HL-60 (cell line): ENCODE measurements at regions not wholly inside any gene's neighbourhood (a gene's known extent, or its start where the extent isn't known, plus 50 kb on each side); places are given as distances from the start of the nearest gene placed in this dataset.

ENCODE experiments used
- DNase-seq, 2 experiments: peaks; one replicate each; pipeline ENCODE4 v3.0.0-alpha.2; 2010 to 2020; ENCODE audit warnings: low read depth in 1 of 2, low spot score in 1 of 2
- H3K27ac ChIP-seq: fragments of 250-450 bp; sonication (Bioruptor Pico); replicated peaks from 2 replicates; pipeline ENCODE4 v1.5.1; 2020; ENCODE audit warnings: mild to moderate bottlenecking, moderate library complexity
- H3K27me3 ChIP-seq: fragments of 250-450 bp; sonication (Bioruptor Pico); 2 replicates; pipeline ENCODE4 v1.5.1; 2021; ENCODE audit warnings: mild to moderate bottlenecking, moderate library complexity; ENCODE audit not compliant: insufficient read depth, poor library complexity, severe bottlenecking
- H3K4me3 ChIP-seq: replicated peaks from 2 replicates; pipeline ENCODE4 v1.5.1; 2011; ENCODE audit warnings: mild to moderate bottlenecking, control low read depth, low read length; ENCODE audit not compliant: insufficient read depth
- GABPA ChIP-seq: IDR thresholded peaks from 2 replicates; pipeline ENCODE4 v1.6.1; 2012; ENCODE audit warnings: low read depth
- POLR2AphosphoS5 ChIP-seq: IDR thresholded peaks from 2 replicates; pipeline ENCODE4 v1.6.1; 2012; ENCODE audit warnings: low read depth
- SPI1 ChIP-seq: IDR thresholded peaks from 2 replicates; pipeline ENCODE4 v1.6.1; 2012; ENCODE audit warnings: low read depth, mild to moderate bottlenecking, borderline replicate concordance
- TF ChIP-seq, protein P1 (sequence below): IDR thresholded peaks from 2 replicates; pipeline ENCODE4 v1.6.1; 2012; ENCODE audit warnings: low read depth; ENCODE audit not compliant: insufficient replicate concordance
- TF ChIP-seq, protein P2 (sequence below): IDR thresholded peaks from one replicate; pipeline ENCODE4 v1.5.1; 2011; ENCODE audit warnings: low read length, control low read depth, inconsistent platforms; ENCODE audit not compliant: insufficient read depth

DNA sequence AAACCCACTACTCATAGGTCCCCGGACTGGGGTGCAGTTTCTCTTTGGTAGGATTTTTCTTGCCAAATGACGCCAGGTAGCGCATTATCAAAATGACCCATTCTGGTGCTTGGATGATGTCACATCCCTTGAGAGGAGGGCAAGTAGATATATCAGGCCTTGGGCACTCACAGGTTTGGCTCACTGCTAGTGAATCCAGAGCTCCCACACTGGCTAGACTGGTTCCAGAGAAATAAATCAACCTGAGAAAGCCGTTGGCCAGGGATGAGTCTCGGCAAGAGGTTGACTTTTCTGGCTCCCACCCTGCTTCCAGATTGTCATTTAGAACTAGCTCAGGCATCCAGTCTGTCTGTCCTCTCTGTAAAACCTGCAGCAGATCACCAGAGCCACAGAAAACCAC is 188.4 kb upstream of the MAF start:
- TF ChIP-seq SPI1 (no peak), POLR2AphosphoS5 (no peak), GABPA (no peak)
- TF ChIP-seq, protein P1, sequence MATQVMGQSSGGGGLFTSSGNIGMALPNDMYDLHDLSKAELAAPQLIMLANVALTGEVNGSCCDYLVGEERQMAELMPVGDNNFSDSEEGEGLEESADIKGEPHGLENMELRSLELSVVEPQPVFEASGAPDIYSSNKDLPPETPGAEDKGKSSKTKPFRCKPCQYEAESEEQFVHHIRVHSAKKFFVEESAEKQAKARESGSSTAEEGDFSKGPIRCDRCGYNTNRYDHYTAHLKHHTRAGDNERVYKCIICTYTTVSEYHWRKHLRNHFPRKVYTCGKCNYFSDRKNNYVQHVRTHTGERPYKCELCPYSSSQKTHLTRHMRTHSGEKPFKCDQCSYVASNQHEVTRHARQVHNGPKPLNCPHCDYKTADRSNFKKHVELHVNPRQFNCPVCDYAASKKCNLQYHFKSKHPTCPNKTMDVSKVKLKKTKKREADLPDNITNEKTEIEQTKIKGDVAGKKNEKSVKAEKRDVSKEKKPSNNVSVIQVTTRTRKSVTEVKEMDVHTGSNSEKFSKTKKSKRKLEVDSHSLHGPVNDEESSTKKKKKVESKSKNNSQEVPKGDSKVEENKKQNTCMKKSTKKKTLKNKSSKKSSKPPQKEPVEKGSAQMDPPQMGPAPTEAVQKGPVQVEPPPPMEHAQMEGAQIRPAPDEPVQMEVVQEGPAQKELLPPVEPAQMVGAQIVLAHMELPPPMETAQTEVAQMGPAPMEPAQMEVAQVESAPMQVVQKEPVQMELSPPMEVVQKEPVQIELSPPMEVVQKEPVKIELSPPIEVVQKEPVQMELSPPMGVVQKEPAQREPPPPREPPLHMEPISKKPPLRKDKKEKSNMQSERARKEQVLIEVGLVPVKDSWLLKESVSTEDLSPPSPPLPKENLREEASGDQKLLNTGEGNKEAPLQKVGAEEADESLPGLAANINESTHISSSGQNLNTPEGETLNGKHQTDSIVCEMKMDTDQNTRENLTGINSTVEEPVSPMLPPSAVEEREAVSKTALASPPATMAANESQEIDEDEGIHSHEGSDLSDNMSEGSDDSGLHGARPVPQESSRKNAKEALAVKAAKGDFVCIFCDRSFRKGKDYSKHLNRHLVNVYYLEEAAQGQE: no peak
- TF ChIP-seq, protein P2, sequence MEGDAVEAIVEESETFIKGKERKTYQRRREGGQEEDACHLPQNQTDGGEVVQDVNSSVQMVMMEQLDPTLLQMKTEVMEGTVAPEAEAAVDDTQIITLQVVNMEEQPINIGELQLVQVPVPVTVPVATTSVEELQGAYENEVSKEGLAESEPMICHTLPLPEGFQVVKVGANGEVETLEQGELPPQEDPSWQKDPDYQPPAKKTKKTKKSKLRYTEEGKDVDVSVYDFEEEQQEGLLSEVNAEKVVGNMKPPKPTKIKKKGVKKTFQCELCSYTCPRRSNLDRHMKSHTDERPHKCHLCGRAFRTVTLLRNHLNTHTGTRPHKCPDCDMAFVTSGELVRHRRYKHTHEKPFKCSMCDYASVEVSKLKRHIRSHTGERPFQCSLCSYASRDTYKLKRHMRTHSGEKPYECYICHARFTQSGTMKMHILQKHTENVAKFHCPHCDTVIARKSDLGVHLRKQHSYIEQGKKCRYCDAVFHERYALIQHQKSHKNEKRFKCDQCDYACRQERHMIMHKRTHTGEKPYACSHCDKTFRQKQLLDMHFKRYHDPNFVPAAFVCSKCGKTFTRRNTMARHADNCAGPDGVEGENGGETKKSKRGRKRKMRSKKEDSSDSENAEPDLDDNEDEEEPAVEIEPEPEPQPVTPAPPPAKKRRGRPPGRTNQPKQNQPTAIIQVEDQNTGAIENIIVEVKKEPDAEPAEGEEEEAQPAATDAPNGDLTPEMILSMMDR: no peak
- no peak for DNase-seq
- no peak overlapping the region for H3K4me3 ChIP-seq

DNA sequence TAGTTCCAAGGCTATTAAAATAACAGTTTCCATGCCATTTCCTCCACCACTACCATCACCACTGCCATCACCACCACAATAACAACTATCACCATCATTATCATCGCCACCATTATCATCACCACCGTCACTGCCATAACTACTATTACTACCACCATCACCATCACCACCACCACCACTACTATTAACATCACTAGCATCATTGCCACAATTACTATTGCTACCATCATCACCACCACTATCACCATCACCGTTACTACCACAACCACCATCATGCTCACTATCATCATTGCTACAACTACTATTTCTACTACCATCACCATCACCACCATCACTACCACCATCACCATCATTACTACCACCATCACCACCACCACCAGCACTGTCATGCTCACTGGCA is 185.9 kb upstream of the MAF start:
- Histone ChIP-seq H3K27ac (no peak overlapping the region), H3K4me3 (no peak overlapping the region), H3K27me3 (no peaks in the 10 kb centered on the region)
- no peak for DNase-seq
- TF ChIP-seq SPI1: no peak
- no peak for TF ChIP-seq POLR2AphosphoS5
- TF ChIP-seq, protein P2: no peak
- TF ChIP-seq, protein P1: no peak
- no peak for TF ChIP-seq GABPA

More for the DNA sequence above, 188.4 kb upstream of the MAF start:
- H3K27ac ChIP-seq: no peak overlapping the region
- no peaks in the 10 kb centered on the region for H3K27me3 ChIP-seq

DNA sequence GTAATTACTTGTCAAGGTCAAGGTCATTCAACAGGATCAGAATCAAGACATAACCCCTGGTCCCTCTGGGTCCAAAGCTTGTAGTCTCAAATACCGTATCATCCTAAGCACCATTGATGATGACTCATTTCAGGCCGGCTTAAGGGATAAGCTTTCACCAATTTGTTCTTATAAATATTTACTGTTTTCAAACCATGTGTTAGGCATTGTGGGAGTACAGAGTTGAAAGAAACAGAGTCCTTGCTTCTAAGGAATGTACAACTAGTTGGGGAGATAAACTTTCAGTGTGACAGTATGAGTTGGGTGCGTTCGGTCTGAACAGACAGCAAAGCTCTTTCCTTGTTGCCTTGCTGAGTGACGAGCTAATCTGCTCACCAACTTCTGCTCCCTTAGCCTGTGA is 183.5 kb upstream of the MAF start:
- TF ChIP-seq GABPA (no peak), POLR2AphosphoS5 (no peak), SPI1 (no peak)
- TF ChIP-seq, protein P1: no peak
- TF ChIP-seq, protein P2: no peak
- Histone ChIP-seq H3K4me3 (no peak overlapping the region), H3K27me3 (no peaks in the 10 kb centered on the region), H3K27ac (no peak overlapping the region)
- DNase-seq: no peak
